ENCODE measurements at regions not wholly inside any gene's neighbourhood (a gene's known extent, or its start where the extent isn't known, plus 50 kb on each side); places are given as distances from the start of the nearest gene placed in this dataset.

GRCh38 chr5:156134216-156134615, 192.7 kb upstream of the SGCD start:
- TF ChIP-seq CTCF (IDR thresholded peaks at IDR 0.05) (no peak), POLR2A (IDR thresholded peaks at IDR 0.05) (no peak)
